GM12875 (cell line): ENCODE measurements at regions not wholly inside any gene's neighbourhood (a gene's known extent, or its start where the extent isn't known, plus 50 kb on each side); places are given as distances from the start of the nearest gene placed in this dataset.
"Not testable (repeated sequence)": the region's sequence is repeated elsewhere in the genome, so short reads cannot be mapped to it uniquely, and the experiment has no call there.

Experiments used
- H3K4me3 ChIP-seq: one replicate; pipeline ENCODE4 v1.5.1; 2011; ENCODE audit warnings: low read depth, low read length, control low read depth
- TF ChIP-seq, protein P1 (sequence below): IDR thresholded peaks from 2 replicates; pipeline ENCODE4 v1.5.1; 2011; ENCODE audit warnings: low read depth, mild to moderate bottlenecking, control low read depth, inconsistent platforms, low read length, moderate library complexity, borderline replicate concordance; ENCODE audit not compliant: insufficient read depth

GRCh38 chr19:28359431-28360414 is 853.2 kb downstream of the UQCRFS1 start:
- no peak overlapping the region for H3K4me3 ChIP-seq
- TF ChIP-seq, protein P1, sequence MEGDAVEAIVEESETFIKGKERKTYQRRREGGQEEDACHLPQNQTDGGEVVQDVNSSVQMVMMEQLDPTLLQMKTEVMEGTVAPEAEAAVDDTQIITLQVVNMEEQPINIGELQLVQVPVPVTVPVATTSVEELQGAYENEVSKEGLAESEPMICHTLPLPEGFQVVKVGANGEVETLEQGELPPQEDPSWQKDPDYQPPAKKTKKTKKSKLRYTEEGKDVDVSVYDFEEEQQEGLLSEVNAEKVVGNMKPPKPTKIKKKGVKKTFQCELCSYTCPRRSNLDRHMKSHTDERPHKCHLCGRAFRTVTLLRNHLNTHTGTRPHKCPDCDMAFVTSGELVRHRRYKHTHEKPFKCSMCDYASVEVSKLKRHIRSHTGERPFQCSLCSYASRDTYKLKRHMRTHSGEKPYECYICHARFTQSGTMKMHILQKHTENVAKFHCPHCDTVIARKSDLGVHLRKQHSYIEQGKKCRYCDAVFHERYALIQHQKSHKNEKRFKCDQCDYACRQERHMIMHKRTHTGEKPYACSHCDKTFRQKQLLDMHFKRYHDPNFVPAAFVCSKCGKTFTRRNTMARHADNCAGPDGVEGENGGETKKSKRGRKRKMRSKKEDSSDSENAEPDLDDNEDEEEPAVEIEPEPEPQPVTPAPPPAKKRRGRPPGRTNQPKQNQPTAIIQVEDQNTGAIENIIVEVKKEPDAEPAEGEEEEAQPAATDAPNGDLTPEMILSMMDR, result no peak

DNA sequence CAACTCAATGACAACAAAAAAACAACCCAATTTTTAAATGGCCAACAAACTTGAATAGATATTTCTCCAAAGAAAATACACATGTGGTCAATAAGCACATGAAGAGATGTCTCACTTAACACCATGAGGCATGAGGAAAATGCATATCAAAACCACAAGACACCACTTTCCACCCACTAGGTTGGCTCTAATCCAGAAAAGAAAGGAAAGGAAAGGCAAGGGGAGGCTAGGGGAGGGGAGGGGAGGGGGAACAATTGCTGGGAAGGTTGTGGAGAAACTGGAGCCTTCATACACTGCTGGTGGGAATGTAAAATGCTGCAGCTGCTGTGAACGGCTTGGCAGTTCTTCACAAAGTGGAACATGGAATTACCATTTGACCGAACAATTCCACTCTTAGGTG is 854.3 kb downstream of the UQCRFS1 start:
- TF ChIP-seq, protein P1, result no peak
- no peak overlapping the region for H3K4me3 ChIP-seq

DNA sequence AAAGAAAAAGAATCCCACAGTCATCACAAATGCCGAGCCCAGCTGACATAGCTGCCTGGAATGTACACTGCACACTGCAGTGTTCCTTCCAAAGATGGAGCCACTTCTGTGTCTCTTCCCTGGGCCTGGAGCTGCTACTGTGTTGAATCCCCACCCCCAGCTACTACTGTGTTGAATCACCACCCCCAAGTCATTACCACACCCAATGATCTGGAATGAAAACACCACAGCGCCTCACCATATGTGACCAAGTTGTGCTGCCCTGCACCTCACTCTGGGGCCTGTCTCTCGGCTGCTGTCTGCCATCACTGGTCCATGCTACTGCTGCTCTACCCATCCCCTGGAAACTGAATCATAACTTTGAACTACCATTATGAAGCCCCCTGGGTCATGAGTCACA is 861.2 kb downstream of the UQCRFS1 start:
- TF ChIP-seq, protein P1, result no peak
- no peak overlapping the region for H3K4me3 ChIP-seq

DNA sequence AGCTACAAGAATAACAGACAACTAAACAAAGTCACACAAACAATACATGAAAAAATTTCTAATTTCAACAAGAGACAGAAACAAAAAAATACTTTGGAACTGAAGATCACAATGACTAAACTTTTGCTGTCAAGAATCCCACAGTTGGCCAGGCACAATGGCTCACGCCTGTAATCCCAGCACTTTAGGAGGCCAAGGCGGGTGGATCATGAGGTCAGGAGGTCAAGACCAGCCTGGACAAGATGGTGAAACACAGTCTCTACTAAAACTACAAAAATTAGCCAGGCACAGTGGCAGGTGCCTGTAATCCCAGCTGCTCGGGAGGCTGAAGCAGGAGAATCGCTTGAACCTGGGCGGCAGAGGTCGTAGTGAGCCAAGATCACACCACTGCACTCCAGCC is 861.6 kb downstream of the UQCRFS1 start:
- not testable (repeated sequence) for H3K4me3 ChIP-seq

- no peak overlapping the region for H3K4me3 ChIP-seq
- TF ChIP-seq, protein P1, result no peak
Measured at GRCh38 chr19:28350673-28351072, 862.3 kb downstream of the UQCRFS1 start.

GRCh38 chr19:28350037-28350436 is 862.9 kb downstream of the UQCRFS1 start:
- TF ChIP-seq, protein P1, result no peak
- H3K4me3 ChIP-seq, result no peak overlapping the region

GRCh38 chr19:28349604-28350003 is 863.3 kb downstream of the UQCRFS1 start:
- no peak overlapping the region for H3K4me3 ChIP-seq
- TF ChIP-seq, protein P1, result no peak
